ENCODE measurements at regions not wholly inside any gene's neighbourhood (a gene's known extent, or its start where the extent isn't known, plus 50 kb on each side); places are given as distances from the start of the nearest gene placed in this dataset.

- H3K27ac ChIP-seq = no peak overlapping the region
- H3K4me3 ChIP-seq = no peak overlapping the region
- H3K36me3 ChIP-seq (replicated peaks in 1 of 2) = no peaks in the 10 kb centered on the region
- no peak for DNase-seq
- H3K9me3 ChIP-seq (replicated peaks in 1 of 3) = no peaks in the 10 kb centered on the region
- intact Hi-C loops (cut with DNase I) = no loop called here
- H3K4me1 ChIP-seq (replicated peaks in 1 of 2) = no peaks in the 10 kb centered on the region
- WGBS, 4 donors = 54 to 69% (median 65%) methylated on average over 1 of the region's 1 CpG
- TF ChIP-seq, protein P1, sequence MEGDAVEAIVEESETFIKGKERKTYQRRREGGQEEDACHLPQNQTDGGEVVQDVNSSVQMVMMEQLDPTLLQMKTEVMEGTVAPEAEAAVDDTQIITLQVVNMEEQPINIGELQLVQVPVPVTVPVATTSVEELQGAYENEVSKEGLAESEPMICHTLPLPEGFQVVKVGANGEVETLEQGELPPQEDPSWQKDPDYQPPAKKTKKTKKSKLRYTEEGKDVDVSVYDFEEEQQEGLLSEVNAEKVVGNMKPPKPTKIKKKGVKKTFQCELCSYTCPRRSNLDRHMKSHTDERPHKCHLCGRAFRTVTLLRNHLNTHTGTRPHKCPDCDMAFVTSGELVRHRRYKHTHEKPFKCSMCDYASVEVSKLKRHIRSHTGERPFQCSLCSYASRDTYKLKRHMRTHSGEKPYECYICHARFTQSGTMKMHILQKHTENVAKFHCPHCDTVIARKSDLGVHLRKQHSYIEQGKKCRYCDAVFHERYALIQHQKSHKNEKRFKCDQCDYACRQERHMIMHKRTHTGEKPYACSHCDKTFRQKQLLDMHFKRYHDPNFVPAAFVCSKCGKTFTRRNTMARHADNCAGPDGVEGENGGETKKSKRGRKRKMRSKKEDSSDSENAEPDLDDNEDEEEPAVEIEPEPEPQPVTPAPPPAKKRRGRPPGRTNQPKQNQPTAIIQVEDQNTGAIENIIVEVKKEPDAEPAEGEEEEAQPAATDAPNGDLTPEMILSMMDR (IDR thresholded peaks at IDR 0.05) = no peak
- TF ChIP-seq POLR2A (IDR thresholded peaks at IDR 0.05) = no peak
- no peaks in the 10 kb centered on the region for H3K27me3 ChIP-seq
Measured at GRCh38 chr7:81167934-81168333, 249.1 kb upstream of the SEMA3C start.

- TF ChIP-seq, protein P1 (IDR thresholded peaks at IDR 0.05) = no peak
- TF ChIP-seq POLR2A (IDR thresholded peaks at IDR 0.05) = no peak
- intact Hi-C loops (cut with DNase I) = no loop called here
- H3K27me3 ChIP-seq = no peaks in the 10 kb centered on the region
- no peak for DNase-seq
- H3K27ac ChIP-seq = no peak overlapping the region
- H3K9me3 ChIP-seq (replicated peaks in 1 of 3) = no peaks in the 10 kb centered on the region
- H3K4me3 ChIP-seq = no peak overlapping the region
- H3K36me3 ChIP-seq (replicated peaks in 1 of 2) = no peaks in the 10 kb centered on the region
- 57 to 64% (median 61%) methylated on average over 4 of the region's 4 CpGs for WGBS, 4 donors
- H3K4me1 ChIP-seq (replicated peaks in 1 of 2) = no peaks in the 10 kb centered on the region
Measured at GRCh38 chr7:81165070-81165469, 246.2 kb upstream of the SEMA3C start.

GRCh38 chr7:81162771-81163525 is 244.1 kb upstream of the SEMA3C start:
- Histone ChIP-seq H3K27ac (no peak overlapping the region), H3K36me3 (replicated peaks in 1 of 2) (no peaks in the 10 kb centered on the region), H3K9me3 (replicated peaks in 1 of 3) (no peaks in the 10 kb centered on the region), H3K27me3 (no peaks in the 10 kb centered on the region), H3K4me3 (no peak overlapping the region), H3K4me1 (replicated peaks in 1 of 2) (no peaks in the 10 kb centered on the region)
- TF ChIP-seq, protein P1 (IDR thresholded peaks at IDR 0.05) = no peak
- no peak for TF ChIP-seq POLR2A (IDR thresholded peaks at IDR 0.05)
- 76 to 85% (median 80%) methylated on average over 7 of the region's 7 CpGs for WGBS, 4 donors
- no peak for DNase-seq
- intact Hi-C loops (cut with DNase I) = no loop called here

- H3K4me1 ChIP-seq (replicated peaks in 1 of 2) = no peaks in the 10 kb centered on the region
- DNase-seq = no peak
- no peaks in the 10 kb centered on the region for H3K36me3 ChIP-seq (replicated peaks in 1 of 2)
- H3K27me3 ChIP-seq = no peaks in the 10 kb centered on the region
- no peaks in the 10 kb centered on the region for H3K9me3 ChIP-seq (replicated peaks in 1 of 3)
- TF ChIP-seq, protein P1 (IDR thresholded peaks at IDR 0.05) = no peak
- TF ChIP-seq POLR2A (IDR thresholded peaks at IDR 0.05) = no peak
- WGBS, 4 donors = 67 to 75% (median 71%) methylated on average over 4 of the region's 4 CpGs
- intact Hi-C loops (cut with DNase I) = no loop called here
- no peak overlapping the region for H3K4me3 ChIP-seq
- H3K27ac ChIP-seq = no peak overlapping the region
Measured at GRCh38 chr7:81162234-81162633, 243.4 kb upstream of the SEMA3C start.

Data from adrenal gland (tissue), 9 donors.